ENCODE measurements at regions not wholly inside any gene's neighbourhood (a gene's known extent, or its start where the extent isn't known, plus 50 kb on each side); places are given as distances from the start of the nearest gene placed in this dataset.

DNA sequence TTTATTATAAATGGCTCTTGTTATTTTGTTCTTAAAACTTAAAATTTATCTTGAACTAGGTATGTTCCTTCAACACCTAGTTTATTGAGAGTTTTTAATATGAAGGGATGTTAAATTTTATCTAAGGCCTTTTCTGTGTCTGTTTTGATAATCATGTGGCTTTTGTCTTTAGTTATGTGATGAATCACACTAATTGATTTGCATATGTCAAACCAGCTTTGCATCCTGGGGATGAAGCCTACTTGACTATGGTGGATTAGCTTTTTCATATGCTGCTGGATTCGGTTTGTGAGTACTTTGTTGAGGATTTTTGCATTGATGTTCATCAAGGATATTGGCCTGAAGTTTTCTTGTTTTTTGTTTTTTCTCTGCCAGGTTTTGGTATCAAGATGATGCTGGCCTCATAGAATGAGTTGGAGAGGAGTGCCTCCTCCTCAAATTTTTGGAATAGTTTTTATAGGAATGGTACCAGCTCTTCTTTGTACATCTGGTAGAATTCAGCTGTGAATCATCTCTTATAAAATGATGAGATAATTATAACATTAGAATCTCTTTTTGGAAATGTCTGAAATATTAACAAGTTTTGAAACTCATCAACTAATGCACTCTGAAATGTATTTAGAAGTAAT lies 78.7 kb upstream of the AGR3 start:
- Histone ChIP-seq H3K4me3 (ENCODE audit: low read length) (no peak overlapping the region), H3K27me3 (ENCODE audit: insufficient read depth, low read depth, low read length) (no peaks in the 10 kb centered on the region), H3K9me3 (ENCODE audit: low read length) (no peaks in the 10 kb centered on the region), H3K9ac (ENCODE audit: low read length) (no peak overlapping the region), H3K4me2 (ENCODE audit: low read length) (no peak overlapping the region), H3K79me2 (replicated peaks; ENCODE audit: insufficient read depth, low read length) (no peaks in the 10 kb centered on the region), H3K27ac (ENCODE audit: low read length) (no peak overlapping the region), H3K9me2 (ENCODE audit: insufficient read depth, low read length) (no peaks in the 10 kb centered on the region), H3F3A (ENCODE audit: insufficient read depth, low read length, poor library complexity, severe bottlenecking) (no peaks in the 10 kb centered on the region), H4K20me1 (ENCODE audit: insufficient read depth) (no peaks in the 10 kb centered on the region), H2AFZ (ENCODE audit: low read depth, low read length) (no peak overlapping the region), H3K36me3 (ENCODE audit: insufficient read depth, low read length) (no peaks in the 10 kb centered on the region)
- TF ChIP-seq MXI1 (conservative IDR thresholded peaks at IDR 0.05; ENCODE audit: poor library complexity, severe bottlenecking) (no peak), POLR2AphosphoS5 (IDR thresholded peaks at IDR 0.05) (no peak), TAF1 (IDR thresholded peaks at IDR 0.05; ENCODE audit: low read depth) (no peak), EZH2 (IDR thresholded peaks at IDR 0.05; ENCODE audit: borderline replicate concordance, insufficient read depth, low read length, poor library complexity, severe bottlenecking) (no peak)
- TF ChIP-seq, protein P1, sequence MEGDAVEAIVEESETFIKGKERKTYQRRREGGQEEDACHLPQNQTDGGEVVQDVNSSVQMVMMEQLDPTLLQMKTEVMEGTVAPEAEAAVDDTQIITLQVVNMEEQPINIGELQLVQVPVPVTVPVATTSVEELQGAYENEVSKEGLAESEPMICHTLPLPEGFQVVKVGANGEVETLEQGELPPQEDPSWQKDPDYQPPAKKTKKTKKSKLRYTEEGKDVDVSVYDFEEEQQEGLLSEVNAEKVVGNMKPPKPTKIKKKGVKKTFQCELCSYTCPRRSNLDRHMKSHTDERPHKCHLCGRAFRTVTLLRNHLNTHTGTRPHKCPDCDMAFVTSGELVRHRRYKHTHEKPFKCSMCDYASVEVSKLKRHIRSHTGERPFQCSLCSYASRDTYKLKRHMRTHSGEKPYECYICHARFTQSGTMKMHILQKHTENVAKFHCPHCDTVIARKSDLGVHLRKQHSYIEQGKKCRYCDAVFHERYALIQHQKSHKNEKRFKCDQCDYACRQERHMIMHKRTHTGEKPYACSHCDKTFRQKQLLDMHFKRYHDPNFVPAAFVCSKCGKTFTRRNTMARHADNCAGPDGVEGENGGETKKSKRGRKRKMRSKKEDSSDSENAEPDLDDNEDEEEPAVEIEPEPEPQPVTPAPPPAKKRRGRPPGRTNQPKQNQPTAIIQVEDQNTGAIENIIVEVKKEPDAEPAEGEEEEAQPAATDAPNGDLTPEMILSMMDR (IDR thresholded peaks at IDR 0.05; ENCODE audit: poor library complexity, severe bottlenecking): no peak

DNA sequence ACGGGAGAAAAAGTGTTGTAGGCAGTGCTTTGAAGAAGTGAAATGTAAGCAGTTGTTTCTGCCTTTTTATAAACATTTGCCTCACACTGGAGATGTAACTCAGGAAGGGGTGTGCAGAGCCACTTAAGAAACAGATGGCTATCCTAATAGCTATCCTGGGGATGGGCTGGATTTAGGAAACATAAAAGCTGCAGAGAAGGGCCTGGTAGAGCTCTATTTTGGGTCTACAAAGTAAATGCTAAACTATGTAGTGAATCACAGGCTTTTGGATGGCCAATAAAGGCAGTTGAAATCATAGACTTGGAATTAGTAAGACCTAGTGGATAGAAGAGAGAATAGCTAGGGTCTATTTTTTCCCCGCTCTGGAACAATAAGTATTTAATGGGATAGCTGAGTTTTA lies 79.9 kb upstream of the AGR3 start:
- no peaks in the 10 kb centered on the region for H3K27me3 ChIP-seq (ENCODE audit: insufficient read depth, low read depth, low read length)
- no peak overlapping the region for H3K9ac ChIP-seq (ENCODE audit: low read length)
- H3K9me3 ChIP-seq (ENCODE audit: low read length): no peaks in the 10 kb centered on the region
- no peaks in the 10 kb centered on the region for H3K79me2 ChIP-seq (replicated peaks; ENCODE audit: insufficient read depth, low read length)
- H4K20me1 ChIP-seq (ENCODE audit: insufficient read depth): no peaks in the 10 kb centered on the region
- no peaks in the 10 kb centered on the region for H3K9me2 ChIP-seq (ENCODE audit: insufficient read depth, low read length)
- H3K36me3 ChIP-seq (ENCODE audit: insufficient read depth, low read length): no peaks in the 10 kb centered on the region
- H3K4me2 ChIP-seq (ENCODE audit: low read length): no peak overlapping the region
- H3F3A ChIP-seq (ENCODE audit: insufficient read depth, low read length, poor library complexity, severe bottlenecking): no peaks in the 10 kb centered on the region
- TF ChIP-seq, protein P2, sequence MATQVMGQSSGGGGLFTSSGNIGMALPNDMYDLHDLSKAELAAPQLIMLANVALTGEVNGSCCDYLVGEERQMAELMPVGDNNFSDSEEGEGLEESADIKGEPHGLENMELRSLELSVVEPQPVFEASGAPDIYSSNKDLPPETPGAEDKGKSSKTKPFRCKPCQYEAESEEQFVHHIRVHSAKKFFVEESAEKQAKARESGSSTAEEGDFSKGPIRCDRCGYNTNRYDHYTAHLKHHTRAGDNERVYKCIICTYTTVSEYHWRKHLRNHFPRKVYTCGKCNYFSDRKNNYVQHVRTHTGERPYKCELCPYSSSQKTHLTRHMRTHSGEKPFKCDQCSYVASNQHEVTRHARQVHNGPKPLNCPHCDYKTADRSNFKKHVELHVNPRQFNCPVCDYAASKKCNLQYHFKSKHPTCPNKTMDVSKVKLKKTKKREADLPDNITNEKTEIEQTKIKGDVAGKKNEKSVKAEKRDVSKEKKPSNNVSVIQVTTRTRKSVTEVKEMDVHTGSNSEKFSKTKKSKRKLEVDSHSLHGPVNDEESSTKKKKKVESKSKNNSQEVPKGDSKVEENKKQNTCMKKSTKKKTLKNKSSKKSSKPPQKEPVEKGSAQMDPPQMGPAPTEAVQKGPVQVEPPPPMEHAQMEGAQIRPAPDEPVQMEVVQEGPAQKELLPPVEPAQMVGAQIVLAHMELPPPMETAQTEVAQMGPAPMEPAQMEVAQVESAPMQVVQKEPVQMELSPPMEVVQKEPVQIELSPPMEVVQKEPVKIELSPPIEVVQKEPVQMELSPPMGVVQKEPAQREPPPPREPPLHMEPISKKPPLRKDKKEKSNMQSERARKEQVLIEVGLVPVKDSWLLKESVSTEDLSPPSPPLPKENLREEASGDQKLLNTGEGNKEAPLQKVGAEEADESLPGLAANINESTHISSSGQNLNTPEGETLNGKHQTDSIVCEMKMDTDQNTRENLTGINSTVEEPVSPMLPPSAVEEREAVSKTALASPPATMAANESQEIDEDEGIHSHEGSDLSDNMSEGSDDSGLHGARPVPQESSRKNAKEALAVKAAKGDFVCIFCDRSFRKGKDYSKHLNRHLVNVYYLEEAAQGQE (IDR thresholded peaks at IDR 0.05; ENCODE audit: borderline replicate concordance): no peak
- no peak for TF ChIP-seq RAD21 (conservative IDR thresholded peaks at IDR 0.05)
- no peak for TF ChIP-seq MXI1 (conservative IDR thresholded peaks at IDR 0.05; ENCODE audit: poor library complexity, severe bottlenecking)
- TF ChIP-seq, protein P1 (IDR thresholded peaks at IDR 0.05; ENCODE audit: poor library complexity, severe bottlenecking): no peak
- no peak for TF ChIP-seq TAF1 (IDR thresholded peaks at IDR 0.05; ENCODE audit: low read depth)
- TF ChIP-seq EZH2 (IDR thresholded peaks at IDR 0.05; ENCODE audit: borderline replicate concordance, insufficient read depth, low read length, poor library complexity, severe bottlenecking): no peak
- TF ChIP-seq POLR2AphosphoS5 (IDR thresholded peaks at IDR 0.05): no peak
- TF ChIP-seq EP300 (conservative IDR thresholded peaks at IDR 0.05; ENCODE audit: poor library complexity, severe bottlenecking): no peak
- TF ChIP-seq SMC3 (conservative IDR thresholded peaks at IDR 0.05; ENCODE audit: poor library complexity): no peak
- no peak overlapping the region for H3K4me3 ChIP-seq (ENCODE audit: low read length)
- H2AFZ ChIP-seq (ENCODE audit: low read depth, low read length): no peak overlapping the region
- H3K27ac ChIP-seq (ENCODE audit: low read length): no peak overlapping the region

All from neural cell (in vitro differentiated cells).